HEK293 (cell line): ENCODE measurements at regions not wholly inside any gene's neighbourhood (a gene's known extent, or its start where the extent isn't known, plus 50 kb on each side); places are given as distances from the start of the nearest gene placed in this dataset.
A peak's percentile ranks its signal among the peaks of the same experiment; 100 is the strongest.

Experiments
- FEZF1 ChIP-seq: fragments of 450-650 bp; formaldehyde crosslinking; IDR thresholded peaks from 2 replicates; pipeline ENCODE4 v1.5.1; 2016; ENCODE audit warnings: missing biosample characterization, missing genetic modification characterization
- GLI2 ChIP-seq: fragments of 450-650 bp; formaldehyde crosslinking; IDR thresholded peaks from 2 replicates; pipeline ENCODE4; 2017; ENCODE audit warnings: missing biosample characterization, missing genetic modification characterization, low read depth, borderline replicate concordance
- GLIS1 ChIP-seq: fragments of 450-650 bp; formaldehyde crosslinking; IDR thresholded peaks from 2 replicates; pipeline ENCODE4 v1.5.1; 2016; ENCODE audit warnings: missing biosample characterization, missing genetic modification characterization
- IKZF3 ChIP-seq: fragments of 450-650 bp; IDR thresholded peaks from 2 replicates; pipeline ENCODE4 v1.5.0; 2018; ENCODE audit warnings: missing biosample characterization, mild to moderate bottlenecking, missing genetic modification characterization, moderate library complexity
- KLF10 ChIP-seq: fragments of 450-650 bp; IDR thresholded peaks from 2 replicates; pipeline ENCODE4 v1.5.1; 2018; ENCODE audit warnings: missing biosample characterization, mild to moderate bottlenecking, missing genetic modification characterization
- YY1 ChIP-seq: fragments of 450-650 bp; formaldehyde crosslinking; IDR thresholded peaks from 2 replicates; pipeline ENCODE4 v1.5.1; 2018; ENCODE audit warnings: missing biosample characterization, missing genetic modification characterization
- ZBTB11 ChIP-seq: fragments of 450-650 bp; formaldehyde crosslinking; conservative IDR thresholded peaks from 2 replicates; pipeline ENCODE4 v1.5.1; 2016; ENCODE audit warnings: low read depth, missing biosample characterization, missing genetic modification characterization
- ZBTB17 ChIP-seq: fragments of 450-650 bp; formaldehyde crosslinking; IDR thresholded peaks from 2 replicates; pipeline ENCODE4 v1.5.1; 2016; ENCODE audit warnings: missing biosample characterization, missing genetic modification characterization
- ZBTB44 ChIP-seq: fragments of 450-650 bp; IDR thresholded peaks from 2 replicates; pipeline ENCODE4 v1.5.1; 2018; ENCODE audit warnings: missing biosample characterization, mild to moderate bottlenecking, missing genetic modification characterization
- ZFP37 ChIP-seq: fragments of 450-650 bp; formaldehyde crosslinking; IDR thresholded peaks from 2 replicates; pipeline ENCODE4 v1.5.1; 2016; ENCODE audit warnings: missing biosample characterization, missing genetic modification characterization
- ZNF132 ChIP-seq: fragments of 450-650 bp; formaldehyde crosslinking; IDR thresholded peaks from 2 replicates; pipeline ENCODE4 v1.5.1; 2017; ENCODE audit warnings: missing biosample characterization, missing genetic modification characterization, borderline replicate concordance
- ZNF133 ChIP-seq: fragments of 450-650 bp; formaldehyde crosslinking; IDR thresholded peaks from 2 replicates; pipeline ENCODE4 v1.5.1; 2016; ENCODE audit warnings: missing biosample characterization, missing genetic modification characterization
- ZNF140 ChIP-seq: fragments of 450-650 bp; formaldehyde crosslinking; IDR thresholded peaks from 2 replicates; pipeline ENCODE4 v1.5.1; 2016; ENCODE audit warnings: missing biosample characterization, missing genetic modification characterization
- ZNF184 ChIP-seq: fragments of 450-650 bp; IDR thresholded peaks from 2 replicates; pipeline ENCODE4 v1.5.1; 2018; ENCODE audit warnings: missing biosample characterization, mild to moderate bottlenecking, missing genetic modification characterization
- ZNF23 ChIP-seq: fragments of 450-650 bp; formaldehyde crosslinking; IDR thresholded peaks from 2 replicates; pipeline ENCODE4 v1.5.1; 2016; ENCODE audit warnings: missing biosample characterization, missing genetic modification characterization, borderline replicate concordance
- ZNF292 ChIP-seq: fragments of 450-650 bp; formaldehyde crosslinking; IDR thresholded peaks from 2 replicates; pipeline ENCODE4 v1.5.1; 2016; ENCODE audit warnings: low read depth, missing biosample characterization, missing genetic modification characterization, borderline replicate concordance
- ZNF501 ChIP-seq: fragments of 450-650 bp; formaldehyde crosslinking; IDR thresholded peaks from 2 replicates; pipeline ENCODE4 v1.5.1; 2016; ENCODE audit warnings: missing biosample characterization, missing genetic modification characterization
- ZNF549 ChIP-seq: fragments of 450-650 bp; IDR thresholded peaks from 2 replicates; pipeline ENCODE4 v1.5.1; 2018; ENCODE audit warnings: missing biosample characterization, missing genetic modification characterization, mild to moderate bottlenecking, inconsistent platforms, moderate library complexity
- ZNF561 ChIP-seq: fragments of 450-650 bp; IDR thresholded peaks from 2 replicates; pipeline ENCODE4 v1.5.1; 2018; ENCODE audit warnings: missing biosample characterization, missing genetic modification characterization, borderline replicate concordance
- ZNF624 ChIP-seq: fragments of 450-650 bp; formaldehyde crosslinking; IDR thresholded peaks from 2 replicates; pipeline ENCODE4 v1.5.1; 2017; ENCODE audit warnings: missing biosample characterization, missing genetic modification characterization
- ZNF645 ChIP-seq: fragments of 450-650 bp; formaldehyde crosslinking; IDR thresholded peaks from 2 replicates; pipeline ENCODE4; 2016; ENCODE audit warnings: missing biosample characterization, missing genetic modification characterization
- ZNF792 ChIP-seq: fragments of 450-650 bp; formaldehyde crosslinking; IDR thresholded peaks from 2 replicates; pipeline ENCODE4 v1.5.1; 2016; ENCODE audit warnings: missing biosample characterization, missing genetic modification characterization
- ZNF843 ChIP-seq: fragments of 450-650 bp; formaldehyde crosslinking; IDR thresholded peaks from 2 replicates; pipeline ENCODE4 v1.5.1; 2016; ENCODE audit warnings: missing biosample characterization, missing genetic modification characterization
- ZSCAN4 ChIP-seq: fragments of 450-650 bp; formaldehyde crosslinking; IDR thresholded peaks from 2 replicates; pipeline ENCODE4 v1.5.1; 2017; ENCODE audit warnings: missing biosample characterization, missing genetic modification characterization
- ZXDB ChIP-seq: fragments of 450-650 bp; formaldehyde crosslinking; IDR thresholded peaks from 2 replicates; pipeline ENCODE4 v1.5.1; 2016; ENCODE audit warnings: missing biosample characterization, missing genetic modification characterization

- TF ChIP-seq ZNF561 (no peak), ZNF843 (tag by site-specific recombination) (peak; percentile 35), ZNF549 (tag by site-specific recombination) (peak; percentile 49; the same call in 1 of the 2 replicates), ZNF140 (no peak), ZNF292 (tag by site-specific recombination) (no peak), ZNF501 (no peak), ZFP37 (tag by site-specific recombination) (no peak), ZNF133 (no peak), YY1 (tag by site-specific recombination) (no peak), ZNF624 (tag by site-specific recombination) (no peak), ZBTB17 (no peak), ZBTB11 (no peak), GLI2 (tag by site-specific recombination) (no peak), FEZF1 (tag by site-specific recombination) (0 out of 2 replicates have a peak, but pooled peaks have one; percentile 50), ZNF645 (tag by site-specific recombination) (no peak), IKZF3 (tag by site-specific recombination) (peak; percentile 48), ZNF132 (tag by site-specific recombination) (no peak), ZNF184 (no peak), ZNF23 (tag by site-specific recombination) (no peak), ZXDB (tag by site-specific recombination) (peak; percentile 67), ZNF792 (tag by site-specific recombination) (no peak), GLIS1 (tag by site-specific recombination) (peak; percentile 54), ZBTB44 (tag by site-specific recombination) (peak; percentile 92), KLF10 (tag by site-specific recombination) (peak; percentile 76), ZSCAN4 (no peak)
Measured at GRCh38 chr3:117628823-117629291, 919.3 kb downstream of the TUSC7 start (continued).
